CD4-positive, alpha-beta T cell treated with Interleukin-12 subunit alpha and Interleukin-12 subunit beta, for 1 hour (primary cell): ENCODE measurements at regions not wholly inside any gene's neighbourhood (a gene's known extent, or its start where the extent isn't known, plus 50 kb on each side); places are given as distances from the start of the nearest gene placed in this dataset.
"Not testable (repeated sequence)": the region's sequence is repeated elsewhere in the genome, so short reads cannot be mapped to it uniquely, and the experiment has no call there.

Source experiments
- DNase-seq: peaks from one replicate; pipeline ENCODE4 v3.0.0-alpha.2; 2020

DNA sequence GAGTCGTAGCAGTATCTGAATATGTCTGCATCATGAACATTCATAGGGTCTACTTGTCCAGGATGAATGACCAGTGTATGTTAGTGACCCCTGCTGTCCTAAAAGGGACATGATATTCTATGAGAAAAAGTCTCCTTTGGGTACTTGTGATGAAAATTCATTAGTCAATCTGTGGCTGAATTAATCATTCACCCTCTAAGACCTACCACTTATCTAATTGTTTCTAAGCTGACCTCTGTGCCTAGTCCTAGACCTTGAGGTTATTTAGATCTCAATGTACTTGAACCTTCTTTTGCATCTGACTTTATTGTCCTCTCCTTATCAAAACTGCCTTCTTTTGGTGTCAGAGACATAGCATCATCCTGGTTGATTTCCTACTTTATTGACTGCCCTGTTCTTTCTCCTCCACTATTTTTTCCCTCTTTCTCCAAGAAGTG is 799.3 kb downstream of the DIPK2A start:
- no peak for DNase-seq

GRCh38 chr3:144771381-144771870 is 799.8 kb downstream of the DIPK2A start:
- no peak for DNase-seq

DNA sequence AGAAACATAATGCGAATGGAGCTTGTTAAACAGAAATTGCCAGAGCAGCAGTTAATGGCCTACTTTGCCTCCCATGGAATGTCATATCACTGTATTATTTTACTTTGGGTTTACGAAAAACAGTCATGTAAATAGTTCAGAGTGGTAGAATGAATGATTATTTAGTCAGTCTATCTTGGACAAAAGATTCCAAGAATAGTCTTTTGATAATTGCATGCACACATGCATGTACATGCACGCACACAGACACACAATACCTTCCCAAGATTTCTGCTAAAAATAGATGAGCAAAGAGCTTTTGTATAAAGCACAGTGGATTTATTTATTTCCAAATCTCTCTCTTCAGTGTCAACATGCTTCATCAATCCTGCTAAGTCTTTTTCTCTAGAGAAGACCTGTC is 800.7 kb downstream of the DIPK2A start:
- DNase-seq, result no peak

DNA sequence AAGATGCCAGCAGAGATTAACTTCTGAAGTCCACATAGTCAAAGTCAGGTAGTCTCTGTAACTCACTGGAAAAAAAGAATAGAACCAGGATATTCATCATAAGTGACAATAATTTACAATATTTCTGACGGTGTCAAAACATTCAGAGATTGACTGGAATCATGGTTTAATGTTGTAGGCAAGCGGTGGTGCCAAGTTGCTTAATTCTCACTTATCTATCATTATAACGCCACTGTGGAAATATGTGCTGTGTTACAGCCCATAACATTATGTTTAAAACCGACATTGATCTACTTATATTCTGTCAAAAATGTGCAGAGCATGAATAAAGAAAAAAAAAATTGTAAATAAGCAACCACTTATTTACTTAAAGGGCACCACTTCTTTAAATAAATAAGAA is 801.7 kb downstream of the DIPK2A start:
- no peak for DNase-seq

GRCh38 chr3:144774897-144775296 is 803.3 kb downstream of the DIPK2A start:
- DNase-seq, result no peak

DNA sequence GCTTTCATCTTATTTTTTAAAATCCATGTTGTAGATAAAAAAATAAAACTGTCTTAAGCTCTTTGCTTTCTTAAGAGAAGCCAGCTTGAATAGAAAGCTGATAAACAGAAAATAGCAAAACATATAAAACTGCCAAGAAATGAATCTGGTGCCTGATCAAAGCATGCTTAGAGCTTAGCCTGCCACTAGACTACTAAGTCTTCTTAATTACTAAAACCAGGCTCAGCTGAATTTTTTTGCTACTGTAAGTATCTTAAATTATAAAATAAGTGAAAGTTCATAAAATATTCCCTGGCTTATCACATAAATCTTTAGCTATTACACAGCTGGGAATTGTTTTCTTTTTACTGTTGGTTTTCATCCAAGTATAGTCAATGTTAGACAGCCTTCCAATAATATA is 803.9 kb downstream of the DIPK2A start:
- DNase-seq, result no peak

GRCh38 chr3:144777906-144778305 is 806.3 kb downstream of the DIPK2A start:
- no peak for DNase-seq

DNA sequence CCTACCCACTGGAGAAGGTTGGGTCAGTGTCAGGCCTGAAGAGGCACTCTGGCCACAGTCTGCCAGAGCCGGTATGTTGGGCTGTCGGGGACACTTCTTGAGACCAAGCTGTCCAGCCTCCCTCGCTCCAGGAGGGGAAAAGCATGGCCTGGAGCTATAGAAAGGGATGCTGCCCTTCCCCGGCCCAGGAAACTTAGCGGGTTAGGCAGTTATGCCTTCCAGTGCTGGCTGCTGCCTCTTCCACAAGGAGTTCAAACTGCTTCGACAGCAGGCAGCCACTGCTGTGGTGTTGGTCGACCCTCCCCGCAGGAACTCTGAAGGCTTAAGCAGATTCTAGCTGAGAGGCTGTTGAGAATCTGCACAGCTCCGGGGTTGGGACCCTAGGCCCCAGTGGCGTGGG is 819.4 kb downstream of the DIPK2A start:
- DNase-seq, result no peak

- DNase-seq, result no peak
Measured at GRCh38 chr3:144801890-144802289, 830.3 kb downstream of the DIPK2A start.

DNA sequence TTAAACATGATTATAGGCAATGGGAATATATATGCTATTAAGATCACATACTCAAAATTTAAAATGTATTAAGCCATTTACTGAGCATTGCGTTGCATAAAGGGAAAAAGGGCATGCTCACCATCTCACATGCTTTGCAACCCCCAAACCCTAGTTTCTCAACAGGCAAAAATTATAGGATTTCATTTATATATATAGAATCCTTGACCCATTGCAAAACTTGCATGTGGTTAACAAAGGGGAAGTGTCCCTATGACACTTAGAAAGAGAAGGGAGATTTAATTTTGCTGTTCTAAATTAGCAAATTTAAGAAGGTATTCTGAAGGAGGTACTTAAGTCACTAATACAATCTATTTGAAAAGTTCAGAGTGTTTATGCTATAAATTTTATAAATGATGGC is 837.8 kb downstream of the DIPK2A start:
- DNase-seq, result no peak

GRCh38 chr3:144810160-144810559 is 838.5 kb downstream of the DIPK2A start:
- no peak for DNase-seq

GRCh38 chr3:144815655-144816054 is 844.0 kb downstream of the DIPK2A start:
- no peak for DNase-seq

DNA sequence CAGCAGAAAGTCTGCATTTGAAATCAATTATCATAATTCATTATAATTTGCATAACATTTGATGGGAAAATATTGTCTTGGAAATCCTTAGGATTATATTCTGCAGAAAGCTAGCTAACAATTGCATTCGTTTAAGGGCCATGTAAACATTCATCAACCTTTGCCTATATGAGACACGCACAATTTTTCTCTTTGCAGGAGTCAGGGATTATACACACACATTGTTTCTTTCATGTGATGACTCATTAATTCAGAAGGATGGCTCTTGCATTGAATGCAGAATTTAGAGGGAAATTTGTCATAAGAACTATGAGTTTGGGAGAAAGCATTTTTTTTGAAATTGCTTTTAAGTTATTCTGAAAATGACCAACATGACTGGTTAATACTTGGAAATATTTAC is 844.7 kb downstream of the DIPK2A start:
- DNase-seq, result no peak

- DNase-seq, result no peak
Measured at GRCh38 chr3:144818973-144819372, 847.4 kb downstream of the DIPK2A start.

DNA sequence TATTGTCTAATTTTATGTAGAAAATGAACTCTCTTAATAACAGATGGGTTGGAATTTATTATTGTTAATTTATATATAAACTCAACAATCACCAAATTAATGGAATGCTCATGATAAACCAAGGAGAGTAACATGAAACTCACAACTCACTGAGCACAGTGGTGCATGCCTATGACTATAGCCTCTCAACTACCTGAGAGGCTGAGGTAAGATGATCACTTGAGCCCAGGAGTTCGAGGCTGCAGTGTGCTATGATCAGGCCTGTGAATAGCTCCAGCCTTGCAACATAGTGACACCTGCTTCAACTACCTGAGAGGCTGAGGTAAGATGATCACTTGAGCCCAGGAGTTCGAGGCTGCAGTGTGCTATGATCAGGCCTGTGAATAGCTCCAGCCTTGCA is 848.6 kb downstream of the DIPK2A start:
- DNase-seq, result not testable (repeated sequence)

DNA sequence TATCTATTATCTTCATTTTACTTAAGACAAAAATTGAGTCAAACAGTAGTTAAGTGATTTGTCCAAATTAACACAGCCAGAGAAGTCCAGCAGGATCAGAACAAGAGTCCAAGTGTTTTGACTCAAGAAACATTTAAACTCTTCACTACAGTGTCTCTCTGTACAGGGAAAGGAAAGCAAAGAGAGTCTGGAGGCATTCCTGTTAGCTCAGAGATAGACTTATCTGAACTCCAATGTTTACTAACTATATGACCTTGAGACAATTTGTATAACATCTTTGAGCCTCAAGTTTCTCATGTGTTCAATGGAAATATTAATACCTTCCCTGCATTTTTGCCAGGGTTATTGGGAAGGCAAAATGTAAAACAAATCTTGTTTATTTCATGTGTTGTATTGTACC is 849.1 kb downstream of the DIPK2A start:
- no peak for DNase-seq

DNA sequence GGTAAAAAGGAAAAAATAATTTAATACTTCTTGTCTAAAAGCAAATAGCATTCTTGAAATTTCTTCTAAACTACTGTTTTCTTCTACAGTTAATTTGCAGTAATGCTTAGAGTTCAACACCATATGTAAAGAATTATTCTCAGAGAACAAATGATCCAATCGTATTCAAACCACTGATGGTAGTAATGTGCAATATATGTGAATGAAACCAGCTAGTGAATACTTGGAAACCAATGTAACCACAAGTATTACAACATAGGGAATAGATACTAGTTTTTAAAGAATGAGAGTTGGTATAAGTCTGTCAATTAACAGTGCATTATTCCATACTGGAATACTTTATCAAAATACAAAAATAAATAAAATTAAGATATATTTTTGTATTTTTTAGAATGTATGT is 850.0 kb downstream of the DIPK2A start:
- DNase-seq, result no peak

DNA sequence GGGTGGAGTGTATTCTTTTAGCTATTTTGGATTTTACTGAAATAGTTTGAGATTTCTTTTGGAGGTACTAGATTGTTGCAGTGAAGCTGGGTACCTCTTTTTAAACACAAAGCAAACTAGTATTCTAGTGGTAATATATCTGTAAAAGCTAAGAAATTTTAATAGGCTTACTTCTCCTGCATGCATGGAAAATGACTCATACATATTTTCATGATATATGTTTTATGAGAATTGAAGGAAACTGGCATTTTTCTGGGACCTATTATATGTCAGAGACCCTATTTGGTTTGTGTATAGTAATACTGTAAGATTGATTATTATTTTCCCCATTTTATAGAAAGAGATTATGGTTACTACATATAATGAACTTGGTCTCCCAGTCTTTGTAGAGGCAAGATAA is 851.0 kb downstream of the DIPK2A start:
- DNase-seq, result no peak

- no peak for DNase-seq
Measured at GRCh38 chr3:144831955-144832716, 860.5 kb downstream of the DIPK2A start.

GRCh38 chr3:144839991-144840390 is 868.4 kb downstream of the DIPK2A start:
- no peak for DNase-seq

GRCh38 chr3:144840866-144841265 is 869.2 kb downstream of the DIPK2A start:
- no peak for DNase-seq

- no peak for DNase-seq
Measured at GRCh38 chr3:144843099-144843498, 871.5 kb downstream of the DIPK2A start.

- no peak for DNase-seq
Measured at GRCh38 chr3:144852999-144853398, 881.4 kb downstream of the DIPK2A start.

DNA sequence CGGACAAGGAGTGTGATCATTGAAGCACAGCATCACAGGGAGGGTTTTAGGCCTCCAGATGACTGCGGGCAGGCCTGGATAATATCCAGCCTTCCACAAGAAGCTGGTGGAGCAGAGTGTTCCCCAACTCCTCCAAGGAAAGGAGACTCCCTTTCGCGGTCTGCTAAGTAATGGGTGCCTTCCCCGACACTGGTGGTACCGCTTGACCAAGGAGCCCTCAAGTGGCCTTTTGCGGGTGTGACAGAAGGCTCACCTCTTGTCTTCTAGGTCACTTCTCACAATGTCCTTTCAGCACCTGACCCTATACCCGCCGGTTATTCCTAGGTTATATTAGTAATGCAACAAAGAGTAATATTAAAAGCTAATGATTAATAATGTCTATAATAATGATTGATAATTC is 882.4 kb downstream of the DIPK2A start:
- not testable (repeated sequence) for DNase-seq

DNA sequence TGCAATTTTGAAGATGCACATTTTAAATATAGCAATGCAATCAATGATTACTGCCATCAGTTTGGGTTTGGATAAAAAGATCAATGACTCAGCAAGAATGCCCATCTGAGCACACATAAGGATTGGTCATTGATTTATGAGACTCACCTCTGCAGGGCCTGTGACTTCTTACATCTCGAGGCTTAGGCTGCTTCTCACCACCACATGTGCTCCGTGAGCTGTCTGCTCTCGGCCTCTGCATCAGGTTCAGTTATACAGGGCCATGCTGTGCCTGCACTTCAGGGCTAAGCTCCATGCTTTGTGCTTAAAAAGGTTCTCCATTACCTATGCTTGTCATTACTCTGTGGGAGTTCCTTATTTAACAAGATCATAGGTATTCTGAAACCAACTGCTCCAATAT is 887.5 kb downstream of the DIPK2A start:
- no peak for DNase-seq
